ENCODE measurements at regions not wholly inside any gene's neighbourhood (a gene's known extent, or its start where the extent isn't known, plus 50 kb on each side); places are given as distances from the start of the nearest gene placed in this dataset.
"Not testable (repeated sequence)": the region's sequence is repeated elsewhere in the genome, so short reads cannot be mapped to it uniquely, and the experiment has no call there.

GRCh38 chr10:29828956-29829355, 194.2 kb upstream of the SVIL start:
- DNase-seq (ENCODE audit: low read depth in 1 of 2, low spot score in 1 of 2), result no peak

- no peak for DNase-seq (ENCODE audit: low read depth in 1 of 2, low spot score in 1 of 2)
These were observed 193.7 kb upstream of the SVIL start for GRCh38 chr10:29828440-29828894.

GRCh38 chr10:29827512-29827911, 192.7 kb upstream of the SVIL start:
- no peak for DNase-seq (ENCODE audit: low read depth in 1 of 2, low spot score in 1 of 2)

GRCh38 chr10:29826801-29827450, 192.2 kb upstream of the SVIL start:
- DNase-seq (ENCODE audit: low read depth in 1 of 2, low spot score in 1 of 2), result no peak

- DNase-seq (ENCODE audit: low read depth in 1 of 2, low spot score in 1 of 2), result no peak
These were observed 191.4 kb upstream of the SVIL start for GRCh38 chr10:29826221-29826620.

GRCh38 chr10:29823553-29824080, 188.8 kb upstream of the SVIL start:
- no peak for DNase-seq (ENCODE audit: low read depth in 1 of 2, low spot score in 1 of 2)

- DNase-seq (ENCODE audit: low read depth in 1 of 2, low spot score in 1 of 2), result no peak
These were observed 186.2 kb upstream of the SVIL start for GRCh38 chr10:29820890-29821461.

GRCh38 chr10:29816801-29817558, 182.2 kb upstream of the SVIL start:
- DNase-seq (ENCODE audit: low read depth in 1 of 2, low spot score in 1 of 2), result no peak

GRCh38 chr10:29815572-29815971, 180.8 kb upstream of the SVIL start:
- no peak for DNase-seq (ENCODE audit: low read depth in 1 of 2, low spot score in 1 of 2)

- DNase-seq (ENCODE audit: low read depth in 1 of 2, low spot score in 1 of 2), result no peak
These were observed 177.1 kb upstream of the SVIL start for GRCh38 chr10:29811751-29812427.

GRCh38 chr10:29810816-29811215, 176.0 kb upstream of the SVIL start:
- DNase-seq (ENCODE audit: low read depth in 1 of 2, low spot score in 1 of 2), result no peak

GRCh38 chr10:29810231-29810630, 175.5 kb upstream of the SVIL start:
- not testable (repeated sequence) for DNase-seq (ENCODE audit: low read depth in 1 of 2, low spot score in 1 of 2)

GRCh38 chr10:29809383-29809782, 174.6 kb upstream of the SVIL start:
- no peak for DNase-seq (ENCODE audit: low read depth in 1 of 2, low spot score in 1 of 2)

GRCh38 chr10:29807163-29807806, 172.5 kb upstream of the SVIL start:
- no peak for DNase-seq (ENCODE audit: low read depth in 1 of 2, low spot score in 1 of 2)

GRCh38 chr10:29806350-29806788, 171.6 kb upstream of the SVIL start:
- DNase-seq (ENCODE audit: low read depth in 1 of 2, low spot score in 1 of 2), result no peak

- no peak for DNase-seq (ENCODE audit: low read depth in 1 of 2, low spot score in 1 of 2)
These were observed 170.5 kb upstream of the SVIL start for GRCh38 chr10:29805134-29805723.

- no peak for DNase-seq (ENCODE audit: low read depth in 1 of 2, low spot score in 1 of 2)
These were observed 169.5 kb upstream of the SVIL start for GRCh38 chr10:29804025-29804852.

- no peak for DNase-seq (ENCODE audit: low read depth in 1 of 2, low spot score in 1 of 2)
These were observed 167.4 kb upstream of the SVIL start for GRCh38 chr10:29802171-29802570.

- DNase-seq (ENCODE audit: low read depth in 1 of 2, low spot score in 1 of 2), result no peak
These were observed 164.3 kb upstream of the SVIL start for GRCh38 chr10:29798921-29799690.
